ENCODE measurements at regions not wholly inside any gene's neighbourhood (a gene's known extent, or its start where the extent isn't known, plus 50 kb on each side); places are given as distances from the start of the nearest gene placed in this dataset.
"Not testable (repeated sequence)": the region's sequence is repeated elsewhere in the genome, so short reads cannot be mapped to it uniquely, and the experiment has no call there.

GRCh38 chr11:97060184-97060583 is 670.4 kb downstream of the JRKL start:
- no peak for DNase-seq

GRCh38 chr11:97069160-97069559 is 679.3 kb downstream of the JRKL start:
- DNase-seq: no peak

DNA sequence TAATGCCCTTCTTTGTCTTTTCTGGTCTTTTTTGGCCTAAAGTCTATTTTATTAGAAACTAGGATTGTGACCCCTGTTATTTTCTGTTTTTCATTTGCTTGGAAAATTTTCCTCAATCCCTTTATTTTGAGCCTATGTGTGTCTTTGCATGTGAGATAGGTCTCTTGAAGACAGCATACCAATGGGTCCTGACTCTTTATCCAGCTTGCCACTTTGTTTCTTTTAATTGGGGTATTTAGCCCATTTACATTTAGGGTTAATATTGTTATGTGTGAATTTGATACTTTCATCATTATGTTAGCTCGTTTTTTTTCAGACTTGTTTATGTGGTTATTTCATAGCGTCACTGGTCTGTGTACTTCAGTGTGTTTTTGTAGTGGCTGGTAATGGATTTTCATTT is 682.6 kb downstream of the JRKL start:
- DNase-seq: no peak

GRCh38 chr11:97076666-97077065 is 686.9 kb downstream of the JRKL start:
- DNase-seq: not testable (repeated sequence)

DNA sequence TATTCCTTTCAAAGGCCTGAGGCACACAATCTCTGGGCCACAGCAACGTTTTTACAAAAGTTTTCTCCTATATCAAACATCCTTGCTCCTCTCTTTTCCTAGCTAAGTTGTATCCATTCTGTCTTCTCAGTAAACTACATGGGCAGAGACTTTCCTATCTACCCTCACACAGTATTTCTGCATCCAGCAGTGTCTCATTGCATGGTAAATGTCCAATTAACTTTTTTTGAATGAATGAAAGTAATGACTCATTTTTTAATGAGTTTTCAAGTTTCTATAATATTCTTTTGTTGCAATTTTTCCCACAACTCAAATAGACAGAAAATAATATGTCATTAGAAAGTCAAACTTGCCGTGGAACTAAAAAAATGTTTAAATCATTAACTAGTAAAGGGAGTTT is 688.6 kb downstream of the JRKL start:
- DNase-seq: no peak

GRCh38 chr11:97079244-97079643 is 689.4 kb downstream of the JRKL start:
- no peak for DNase-seq

DNA sequence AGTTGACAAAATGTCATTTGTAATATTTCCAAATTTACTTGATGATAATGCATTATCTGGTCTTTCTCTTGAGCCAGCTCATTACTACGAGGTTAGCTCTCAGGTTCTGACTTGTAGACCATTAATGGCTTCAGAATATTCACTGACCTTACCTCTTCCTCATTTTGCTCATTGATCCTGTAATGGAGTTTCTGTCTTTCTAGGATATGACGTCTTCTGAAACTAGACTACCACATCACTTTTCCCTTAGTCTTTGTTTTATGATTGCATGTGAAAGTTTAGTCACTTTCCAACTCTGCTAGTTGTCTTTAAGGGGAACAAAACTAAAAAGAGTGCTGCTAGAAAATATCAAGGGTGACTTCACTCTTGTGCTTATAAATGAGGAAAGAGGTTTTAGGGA is 697.6 kb downstream of the JRKL start:
- DNase-seq: no peak

DNA sequence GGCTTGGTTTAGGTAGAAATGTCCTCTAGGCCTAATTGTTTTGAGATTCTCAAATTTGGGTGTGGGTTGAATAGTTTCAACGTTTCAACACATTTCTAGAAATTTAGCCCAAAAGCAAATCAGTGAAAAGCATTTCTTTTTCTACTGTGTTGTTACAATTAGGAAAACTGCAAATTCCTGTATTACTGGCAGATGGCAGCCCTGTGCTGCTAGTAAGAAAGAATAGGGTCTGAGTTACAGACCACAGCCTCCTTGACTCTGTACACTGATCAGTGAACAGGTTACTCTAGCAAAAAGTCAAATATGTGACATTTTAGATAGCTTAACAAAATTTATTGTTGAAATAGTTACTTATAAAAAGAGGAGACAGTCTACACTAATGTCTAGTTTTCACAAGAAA is 703.0 kb downstream of the JRKL start:
- DNase-seq: no peak

- DNase-seq: not testable (repeated sequence)
Measured at GRCh38 chr11:97102180-97102579, 712.4 kb downstream of the JRKL start.

DNA sequence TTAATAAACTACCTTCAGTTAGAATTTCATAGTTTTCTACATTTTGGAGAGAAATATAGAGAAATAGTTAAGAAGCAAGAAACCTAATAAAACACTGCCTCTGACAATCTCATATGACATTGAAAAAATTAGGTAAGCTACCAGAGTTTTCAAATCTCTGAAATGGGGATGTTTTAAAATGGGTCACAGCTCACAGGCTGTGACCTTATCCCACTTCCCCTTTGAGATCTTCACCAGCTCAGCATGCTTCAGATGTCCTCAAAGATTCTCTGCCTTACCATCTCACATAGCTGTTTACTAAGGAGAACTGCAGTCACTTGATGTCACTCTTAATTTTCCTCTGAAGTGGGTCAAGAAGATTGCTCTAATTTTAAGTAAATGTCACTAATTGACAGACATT is 717.8 kb downstream of the JRKL start:
- DNase-seq: no peak

DNA sequence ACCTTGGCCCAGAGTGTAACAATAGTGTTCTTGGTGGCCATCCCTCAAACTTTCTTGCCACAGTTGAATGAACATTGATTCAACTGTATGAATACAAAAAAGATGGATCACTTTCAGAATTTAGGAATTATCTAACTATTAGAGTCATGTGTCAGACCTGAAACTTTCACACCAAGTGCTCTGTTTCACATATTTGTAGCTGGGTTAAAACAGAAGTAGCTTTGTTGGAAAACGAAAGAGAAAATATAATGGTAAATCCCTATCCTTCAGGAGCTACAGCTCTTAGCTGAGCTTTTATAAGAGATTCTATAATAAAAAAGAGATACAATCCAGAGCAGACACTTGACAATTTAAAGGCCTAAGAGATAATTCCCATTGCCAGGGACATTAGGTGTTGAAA is 719.3 kb downstream of the JRKL start:
- DNase-seq: no peak

DNA sequence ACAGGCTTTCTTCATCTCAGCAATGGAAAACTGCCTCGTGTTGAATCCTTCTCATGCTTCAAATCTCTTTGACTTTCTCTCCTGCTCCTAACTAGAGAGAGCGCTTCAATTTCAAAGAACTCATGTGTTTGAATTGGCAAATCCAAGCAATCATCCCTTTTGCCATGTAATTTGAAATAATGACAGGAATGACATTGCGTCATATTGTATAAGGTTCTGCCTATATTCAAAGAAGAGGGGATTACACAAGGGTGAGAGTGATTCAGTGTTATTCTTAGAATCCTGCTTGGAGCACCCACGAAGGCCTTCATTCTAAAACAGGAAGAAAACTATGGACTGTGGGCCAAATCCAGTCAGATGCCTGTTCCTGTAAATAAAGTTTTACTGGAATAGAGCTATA is 720.6 kb downstream of the JRKL start:
- DNase-seq: no peak

- no peak for DNase-seq
Measured at GRCh38 chr11:97111559-97111958, 721.7 kb downstream of the JRKL start.

GRCh38 chr11:97118614-97119200 is 728.9 kb downstream of the JRKL start:
- no peak for DNase-seq

DNA sequence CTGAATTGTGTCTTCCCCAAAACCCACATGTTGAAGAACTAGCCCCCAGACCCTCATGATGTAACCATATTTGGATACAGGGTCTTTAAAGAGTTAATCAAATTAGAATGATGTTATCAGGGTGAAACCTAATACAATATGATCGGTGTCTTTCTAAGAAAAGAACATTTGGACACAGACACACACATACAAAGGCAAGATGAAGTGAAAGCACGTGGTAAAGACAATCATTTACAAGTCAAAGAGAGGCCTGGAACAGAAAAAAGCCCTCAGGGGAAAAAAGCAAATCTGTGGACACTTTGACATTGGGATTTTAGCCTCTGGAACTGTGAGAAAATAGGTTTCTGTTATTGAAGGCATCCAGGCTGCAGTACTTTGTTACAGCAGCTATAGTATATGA is 733.4 kb downstream of the JRKL start:
- no peak for DNase-seq

- no peak for DNase-seq
Measured at GRCh38 chr11:97136067-97136466, 746.3 kb downstream of the JRKL start.

GRCh38 chr11:97140885-97141494 is 751.2 kb downstream of the JRKL start:
- DNase-seq: no peak

GRCh38 chr11:97143463-97143862 is 753.6 kb downstream of the JRKL start:
- no peak for DNase-seq

GRCh38 chr11:97149741-97150140 is 759.9 kb downstream of the JRKL start:
- DNase-seq: no peak

- DNase-seq: no peak
Measured at GRCh38 chr11:97157221-97157740, 767.5 kb downstream of the JRKL start.

- DNase-seq: no peak
Measured at GRCh38 chr11:97158243-97158642, 768.4 kb downstream of the JRKL start.

DNA sequence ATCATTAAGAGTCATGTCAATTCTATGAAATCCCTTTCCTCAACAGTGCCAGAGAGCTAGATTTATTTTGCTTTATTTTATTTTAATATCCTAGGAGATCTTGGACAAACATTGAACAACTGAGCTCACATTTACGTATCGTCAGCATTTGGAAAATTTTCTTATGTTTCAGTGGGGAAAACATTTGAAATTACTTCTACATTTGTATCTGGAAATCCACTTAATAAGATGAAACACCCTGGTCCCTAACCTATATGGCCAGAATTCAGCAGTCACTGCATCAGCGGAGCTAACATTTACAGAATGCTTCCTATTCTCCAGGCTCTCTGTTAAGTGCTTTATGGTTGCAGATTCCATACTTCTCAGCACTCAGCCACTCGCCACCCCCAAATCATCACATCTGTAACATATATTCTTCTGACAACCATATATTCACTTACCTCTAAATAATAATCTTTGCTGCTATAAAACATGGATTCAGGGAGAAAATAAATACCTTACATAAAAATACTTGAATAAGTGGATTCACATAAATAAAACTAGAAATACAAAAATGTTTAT is 773.9 kb downstream of the JRKL start:
- DNase-seq: no peak

DNA sequence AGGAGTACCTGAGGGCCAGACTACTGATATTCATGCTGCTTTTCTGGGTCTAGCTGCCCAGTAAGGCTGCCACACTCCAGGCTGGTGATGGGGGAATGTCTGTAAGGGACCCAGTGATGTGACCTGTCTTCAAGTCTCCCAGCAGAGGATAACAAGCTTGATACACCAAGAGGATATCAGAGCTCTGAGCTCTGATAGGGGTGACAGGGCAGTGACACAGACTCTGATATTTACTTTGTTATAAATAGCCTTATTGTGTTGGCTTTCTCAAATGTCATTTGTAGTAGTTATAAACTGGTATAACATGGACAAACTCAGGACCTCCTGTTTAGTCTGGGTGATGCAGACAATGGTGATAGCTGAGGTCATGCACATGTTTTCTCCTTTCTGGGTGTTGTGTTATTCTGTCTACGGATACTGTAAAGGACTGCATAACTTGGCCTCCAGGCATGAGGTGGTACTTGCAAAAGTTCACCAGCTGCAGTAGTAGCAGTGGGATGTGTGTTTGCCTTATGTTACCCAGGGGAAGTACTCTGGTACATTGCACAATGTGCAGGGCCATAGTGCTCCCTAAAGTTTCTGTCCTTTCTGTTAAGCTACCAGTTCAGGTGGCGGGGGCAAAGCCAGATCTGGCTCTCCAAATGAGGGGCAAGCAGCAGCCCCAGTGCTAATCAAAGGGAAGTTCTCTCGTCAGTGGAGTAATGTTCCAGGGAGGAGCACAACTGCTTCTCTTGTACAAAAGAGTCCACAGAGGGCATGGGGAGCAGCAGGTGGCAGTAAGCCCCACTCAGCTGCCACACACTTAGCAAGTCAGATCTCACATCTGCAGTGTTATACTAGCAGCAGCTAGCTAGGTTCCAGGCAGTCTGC is 812.2 kb downstream of the JRKL start:
- DNase-seq: no peak

Measured in CD4-positive, alpha-beta T cell treated with Interleukin-21 for 1 hour (primary cell).